Skeletal muscle tissue (tissue), 3 donors: ENCODE measurements at regions not wholly inside any gene's neighbourhood (a gene's known extent, or its start where the extent isn't known, plus 50 kb on each side); places are given as distances from the start of the nearest gene placed in this dataset.

Experiments
- H3K27ac ChIP-seq: one replicate; pipeline ENCODE4 v1.7.0; 2013; ENCODE audit warnings: mild to moderate bottlenecking, low read depth, low read length, inconsistent platforms
- H3K27me3 ChIP-seq, 3 donors: one replicate each; pipeline ENCODE4 v1.7.0; 2013; ENCODE audit warnings: low read length in 3 of 3; ENCODE audit not compliant: control insufficient read depth in 3 of 3, insufficient read depth in 3 of 3
- H3K36me3 ChIP-seq, 3 donors: one replicate each; pipeline ENCODE4 v1.7.0; 2013; ENCODE audit warnings: low read length in 3 of 3; ENCODE audit not compliant: control insufficient read depth in 3 of 3, insufficient read depth in 3 of 3
- H3K4me1 ChIP-seq, 3 donors: one replicate each; pipeline ENCODE4 v1.7.0; 2013; ENCODE audit warnings: low read length in 3 of 3, mild to moderate bottlenecking in 3 of 3; ENCODE audit not compliant: control insufficient read depth in 3 of 3, insufficient read depth in 3 of 3
- H3K4me3 ChIP-seq, 3 donors: one replicate each; pipeline ENCODE4 v1.7.0; 2013; ENCODE audit warnings: low read length in 3 of 3
- H3K9ac ChIP-seq, 3 donors: one replicate each; pipeline ENCODE4 v1.7.0; 2013; ENCODE audit warnings: low read length in 3 of 3, mild to moderate bottlenecking in 3 of 3, moderate library complexity in 2 of 3, low read depth in 1 of 3
- H3K9me3 ChIP-seq, 3 donors: one replicate each; pipeline ENCODE4 v1.7.0; 2013; ENCODE audit warnings: low read length in 3 of 3; ENCODE audit not compliant: control insufficient read depth in 3 of 3
- donor health status: Osteomylitis.

DNA sequence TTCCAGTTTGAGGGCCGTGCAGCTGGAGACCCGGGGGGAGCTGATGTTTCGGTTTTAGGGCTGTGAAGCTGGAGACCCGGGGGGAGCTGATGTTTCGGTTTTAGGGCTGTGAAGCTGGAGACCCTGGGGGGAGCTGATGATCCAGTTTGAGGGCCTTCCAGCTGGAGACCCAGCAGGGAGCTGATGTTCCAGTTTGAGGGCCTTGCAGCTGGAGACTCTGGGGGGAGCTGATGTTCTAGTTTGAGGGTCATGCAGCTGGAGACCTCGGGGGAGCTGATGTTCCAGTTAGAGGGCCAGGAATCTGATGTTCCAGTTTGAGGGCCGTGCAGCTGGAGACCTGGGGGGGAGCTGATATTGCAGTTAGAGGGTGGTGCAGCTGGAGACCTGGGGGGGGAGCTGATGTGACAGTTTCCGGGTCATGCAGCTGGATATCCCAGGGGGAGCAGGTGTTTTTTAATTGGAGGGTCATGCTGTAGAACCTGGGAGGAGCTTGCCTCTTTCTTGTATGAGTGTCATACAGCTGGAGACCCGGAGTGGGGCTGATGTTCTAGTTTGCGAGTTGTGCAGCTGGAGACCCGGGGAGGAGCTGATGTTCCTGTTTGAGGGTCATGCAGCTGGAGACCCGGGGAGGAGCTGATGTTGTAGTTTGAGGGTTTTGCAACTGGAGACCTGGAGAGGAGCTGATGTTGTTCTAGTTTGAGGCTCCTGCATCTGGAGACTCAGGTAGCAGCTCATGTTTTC lies 153.2 kb downstream of the RTP5 start:
- H3K9me3 ChIP-seq: no peaks in the 10 kb centered on the region
- no peak overlapping the region for H3K9ac ChIP-seq
- no peaks in the 10 kb centered on the region for H3K36me3 ChIP-seq
- no peak overlapping the region for H3K4me3 ChIP-seq
- no peaks in the 10 kb centered on the region for H3K4me1 ChIP-seq
- no peak overlapping the region for H3K27ac ChIP-seq
- peaks cover 21 to 44% (median 28%) of the 10 kb centered on the region in 3 donors for H3K27me3 ChIP-seq

DNA sequence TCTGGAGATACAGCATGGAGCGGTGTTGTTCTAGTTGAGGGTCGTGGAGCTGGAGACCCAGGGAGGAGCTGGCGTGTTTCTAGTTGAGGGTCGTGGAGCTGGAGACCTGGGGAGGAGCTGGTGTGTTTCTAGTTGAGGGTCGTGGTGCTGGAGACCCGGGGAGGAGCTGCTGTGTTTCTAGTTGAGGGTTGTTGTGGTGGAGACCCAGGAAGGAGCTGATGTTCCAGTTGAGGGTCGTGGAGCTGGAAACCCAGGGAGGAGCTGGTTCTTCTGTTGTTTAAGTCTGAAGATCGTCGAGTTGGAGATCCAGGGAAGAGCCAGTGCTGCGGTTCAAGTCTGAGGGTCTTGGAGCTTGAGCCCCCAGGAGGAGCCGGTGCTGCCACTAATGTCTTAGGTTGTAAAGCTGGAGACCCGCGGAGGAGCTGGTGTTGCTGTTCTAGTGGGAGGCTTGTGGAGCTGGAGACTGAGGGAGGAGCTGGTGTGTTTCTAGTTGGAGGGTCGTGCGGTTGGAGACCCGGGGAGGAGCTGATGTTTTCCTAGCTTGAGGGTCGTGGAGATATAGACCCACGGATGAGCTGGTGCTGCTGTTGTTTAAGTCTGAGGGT lies 155.3 kb downstream of the RTP5 start:
- H3K36me3 ChIP-seq: no peaks in the 10 kb centered on the region
- no peak overlapping the region for H3K9ac ChIP-seq
- H3K27me3 ChIP-seq: peaks cover 24 to 58% (median 40%) of the 10 kb centered on the region in 3 donors
- H3K4me3 ChIP-seq: no peak overlapping the region
- no peaks in the 10 kb centered on the region for H3K4me1 ChIP-seq
- peaks cover 0 to 2% (median 0%) of the 10 kb centered on the region in 3 donors for H3K9me3 ChIP-seq
- H3K27ac ChIP-seq: no peak overlapping the region

DNA sequence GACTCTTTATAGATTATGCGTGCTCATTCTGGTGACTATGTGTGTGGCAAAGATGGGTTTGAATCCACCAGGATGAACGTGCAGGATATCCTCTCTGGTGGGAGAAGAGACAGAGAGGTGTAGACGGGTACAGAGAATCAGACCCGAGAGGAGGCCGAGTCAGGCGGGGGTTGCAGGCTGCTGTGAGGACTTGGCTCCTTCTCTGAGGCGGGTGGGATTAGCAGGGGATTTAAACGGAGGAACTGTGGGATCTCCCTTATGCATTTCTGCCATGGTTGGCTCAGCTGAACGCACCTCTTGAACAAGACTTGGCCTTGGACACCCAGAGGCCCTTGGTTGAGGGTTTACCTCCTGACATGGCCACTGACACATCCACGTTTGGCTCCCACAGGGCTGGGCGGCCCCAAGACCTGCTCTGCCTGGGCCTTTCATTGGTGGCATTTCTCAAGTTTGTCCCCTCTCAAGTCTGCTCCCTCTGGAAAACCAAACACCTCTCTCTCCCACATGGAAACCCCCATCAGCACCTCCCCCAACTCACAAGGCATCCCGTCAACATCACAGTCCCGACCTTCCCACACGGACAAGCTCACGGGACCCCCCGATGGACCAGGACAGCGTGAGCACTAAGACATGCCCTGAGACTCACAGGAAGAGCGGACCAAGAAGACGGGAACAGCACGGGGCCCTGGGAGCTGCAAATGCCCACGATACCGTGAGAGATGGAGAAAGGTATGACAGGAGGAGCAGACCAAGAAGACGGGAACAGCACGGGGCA lies 158.3 kb downstream of the RTP5 start:
- H3K4me3 ChIP-seq: no peak overlapping the region
- no peaks in the 10 kb centered on the region for H3K4me1 ChIP-seq

DNA sequence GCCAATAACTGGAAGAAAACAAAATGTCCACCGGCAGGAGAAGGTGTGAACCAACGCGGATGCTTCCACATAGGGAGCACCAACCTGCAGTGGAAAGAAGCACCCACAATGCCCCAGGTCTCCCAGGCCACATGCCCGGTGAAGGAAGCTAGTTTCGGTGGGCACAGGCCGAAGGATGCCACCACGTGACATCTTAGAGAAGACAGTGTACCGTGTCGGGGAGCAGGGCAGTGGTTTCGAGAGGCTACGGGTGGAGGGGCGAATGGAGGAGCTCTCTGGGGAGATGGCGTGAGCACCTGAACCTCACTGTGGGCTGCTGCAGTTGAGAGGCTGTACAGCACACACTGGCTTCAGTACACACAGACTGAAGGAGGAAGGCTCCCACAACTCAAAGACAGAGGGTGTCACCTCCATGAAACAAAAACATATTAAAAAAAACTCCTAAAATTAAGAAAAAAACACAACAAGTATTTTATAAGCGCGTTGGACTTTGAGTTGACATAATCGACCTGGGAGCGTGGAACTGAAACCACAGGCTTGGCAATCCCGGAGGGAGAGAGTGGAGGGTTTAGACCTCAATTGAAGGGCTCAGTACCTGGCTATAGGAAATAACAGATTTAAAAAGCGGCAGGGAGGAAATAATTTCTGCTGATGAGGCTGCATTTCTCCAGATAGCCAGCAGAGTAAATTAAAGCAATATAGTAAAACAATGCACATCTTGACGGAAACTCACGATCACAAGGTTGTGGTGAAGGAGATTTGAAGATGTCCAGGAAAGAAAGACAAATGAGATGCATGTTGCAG lies 160.1 kb downstream of the RTP5 start:
- Histone ChIP-seq H3K9ac (no peak overlapping the region), H3K4me3 (no peak overlapping the region), H3K36me3 (no peaks in the 10 kb centered on the region), H3K4me1 (no peaks in the 10 kb centered on the region), H3K27me3 (peaks cover 19 to 58% (median 47%) of the 10 kb centered on the region in 3 donors), H3K9me3 (peaks cover 0 to 2% (median 0%) of the 10 kb centered on the region in 3 donors), H3K27ac (no peak overlapping the region)

More for the DNA sequence above, 158.3 kb downstream of the RTP5 start:
- no peak overlapping the region for H3K27ac ChIP-seq
- H3K9ac ChIP-seq: no peak overlapping the region
- peaks cover 22 to 69% (median 48%) of the 10 kb centered on the region in 3 donors for H3K27me3 ChIP-seq
- H3K9me3 ChIP-seq: peaks cover 0 to 2% (median 0%) of the 10 kb centered on the region in 3 donors
- no peaks in the 10 kb centered on the region for H3K36me3 ChIP-seq

DNA sequence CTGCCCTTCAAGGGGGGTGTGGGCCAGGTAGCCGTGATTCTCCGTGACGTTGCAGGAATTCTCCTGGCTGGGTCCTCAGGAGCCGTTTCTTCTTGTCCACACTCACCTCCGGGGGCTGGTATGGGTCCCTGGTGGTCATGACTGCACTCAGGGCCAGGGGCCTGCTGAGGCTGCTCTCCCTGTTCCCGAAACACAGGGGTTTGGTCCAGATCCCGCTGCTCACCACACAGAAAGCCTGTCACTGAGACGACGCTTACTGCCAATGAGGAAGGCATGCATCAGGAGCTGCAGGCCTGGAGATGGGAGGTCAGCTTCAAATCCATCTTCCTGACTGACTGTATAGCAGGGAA lies 160.7 kb downstream of the RTP5 start:
- H3K9me3 ChIP-seq: peaks cover 0 to 2% (median 0%) of the 10 kb centered on the region in 3 donors
- no peak overlapping the region for H3K9ac ChIP-seq
- peaks cover 13 to 53% (median 45%) of the 10 kb centered on the region in 3 donors for H3K27me3 ChIP-seq
- H3K4me1 ChIP-seq: no peaks in the 10 kb centered on the region
- no peak overlapping the region for H3K4me3 ChIP-seq
- H3K36me3 ChIP-seq: no peaks in the 10 kb centered on the region
- no peak overlapping the region for H3K27ac ChIP-seq

DNA sequence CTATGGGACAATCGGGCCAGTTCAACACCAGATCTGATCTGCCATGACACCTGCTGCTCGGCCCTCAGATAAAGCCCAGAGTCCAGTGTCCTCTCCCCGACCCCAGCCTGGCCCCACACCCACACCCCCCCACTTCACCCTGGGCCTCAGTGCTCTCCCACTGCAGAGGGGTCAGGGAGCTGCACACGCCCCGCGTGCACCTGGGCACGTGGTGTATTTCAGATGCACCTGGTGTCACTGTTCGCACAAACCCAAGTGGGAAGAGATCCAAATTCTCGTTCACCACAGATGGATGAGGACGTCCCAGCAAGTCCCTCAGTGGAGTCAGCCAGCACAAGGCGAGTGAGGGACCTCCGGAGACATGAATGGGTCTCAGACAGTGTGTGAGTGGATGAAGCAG lies 161.3 kb downstream of the RTP5 start:
- Histone ChIP-seq H3K4me1 (no peaks in the 10 kb centered on the region), H3K9ac (no peak overlapping the region), H3K4me3 (no peak overlapping the region), H3K27me3 (peaks cover 12 to 57% (median 43%) of the 10 kb centered on the region in 3 donors), H3K9me3 (peaks cover 0 to 2% (median 0%) of the 10 kb centered on the region in 3 donors), H3K27ac (no peak overlapping the region), H3K36me3 (no peaks in the 10 kb centered on the region)

DNA sequence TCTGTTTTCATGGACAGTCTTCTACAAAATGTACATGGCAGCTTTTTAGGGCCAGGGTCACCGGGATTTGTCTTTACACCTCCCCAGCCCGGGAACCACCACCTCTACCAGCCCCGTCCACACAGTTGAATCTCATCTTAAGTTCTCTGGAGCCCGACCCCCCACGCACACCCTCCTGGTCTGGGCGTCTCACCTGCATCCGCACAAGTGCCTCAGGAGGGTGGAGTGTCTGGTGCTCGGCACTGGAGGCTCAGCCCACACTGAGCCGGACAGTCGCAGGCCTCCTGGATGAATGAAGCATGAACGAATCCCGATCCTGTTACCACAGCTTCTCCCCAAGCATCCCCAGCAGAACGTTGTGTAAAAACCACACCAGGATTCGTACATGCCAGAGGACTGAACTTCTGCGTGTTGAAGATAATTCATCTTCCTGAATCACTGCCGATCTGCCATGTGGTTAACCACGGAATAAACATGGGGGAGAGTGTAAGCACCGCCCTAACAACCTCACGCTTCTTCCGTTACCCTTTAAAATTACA lies 162.0 kb downstream of the RTP5 start:
- no peak overlapping the region for H3K4me3 ChIP-seq
- no peaks in the 10 kb centered on the region for H3K36me3 ChIP-seq
- H3K4me1 ChIP-seq: no peaks in the 10 kb centered on the region
- H3K27me3 ChIP-seq: peaks cover 19 to 60% (median 50%) of the 10 kb centered on the region in 3 donors
- peaks cover 0 to 2% (median 0%) of the 10 kb centered on the region in 3 donors for H3K9me3 ChIP-seq
- H3K9ac ChIP-seq: no peak overlapping the region
- no peak overlapping the region for H3K27ac ChIP-seq

DNA sequence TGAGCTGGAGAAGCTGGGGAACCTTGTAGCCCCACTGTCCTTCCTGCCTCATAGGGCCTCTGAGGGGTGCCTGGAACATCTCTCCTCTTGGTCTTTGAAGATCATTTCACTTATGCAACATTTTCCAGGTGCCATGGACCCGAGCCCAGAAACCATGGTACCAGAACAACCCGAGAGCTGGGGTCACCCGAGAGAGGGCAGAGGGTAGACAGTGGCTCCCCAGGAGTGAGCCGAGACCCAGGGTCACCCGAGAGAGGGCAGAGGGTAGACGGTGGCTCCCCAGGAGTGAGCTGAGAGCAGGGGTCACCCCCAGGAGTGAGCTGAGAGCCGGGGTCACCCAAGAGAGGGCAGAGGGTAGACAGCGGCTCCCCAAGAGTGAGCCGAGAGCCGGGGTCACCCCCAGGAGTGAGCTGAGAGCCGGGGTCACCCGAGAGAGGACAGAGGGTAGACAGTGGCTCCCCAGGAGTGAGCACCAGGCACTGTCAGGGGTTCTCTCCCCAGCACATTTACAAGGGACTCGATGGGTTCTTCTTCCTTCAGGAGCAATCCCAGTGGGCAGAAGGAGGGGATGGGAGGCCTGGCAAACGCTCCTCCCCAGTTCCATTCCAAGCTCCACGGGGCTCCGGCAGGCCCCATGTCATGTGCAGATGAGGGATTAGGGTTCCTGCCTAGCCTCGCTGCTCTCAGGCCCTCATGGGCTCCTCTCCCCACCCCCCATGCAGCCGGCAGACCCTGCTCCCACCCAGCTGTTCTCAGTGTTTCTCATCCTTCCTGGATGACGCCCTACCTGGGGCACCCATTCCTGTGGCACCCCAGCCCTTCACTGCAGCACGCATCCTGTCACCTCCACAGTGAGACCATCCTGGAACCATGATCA lies 163.5 kb downstream of the RTP5 start:
- Histone ChIP-seq H3K36me3 (no peaks in the 10 kb centered on the region), H3K4me1 (no peaks in the 10 kb centered on the region), H3K27me3 (peaks cover 21 to 58% (median 56%) of the 10 kb centered on the region in 3 donors)

DNA sequence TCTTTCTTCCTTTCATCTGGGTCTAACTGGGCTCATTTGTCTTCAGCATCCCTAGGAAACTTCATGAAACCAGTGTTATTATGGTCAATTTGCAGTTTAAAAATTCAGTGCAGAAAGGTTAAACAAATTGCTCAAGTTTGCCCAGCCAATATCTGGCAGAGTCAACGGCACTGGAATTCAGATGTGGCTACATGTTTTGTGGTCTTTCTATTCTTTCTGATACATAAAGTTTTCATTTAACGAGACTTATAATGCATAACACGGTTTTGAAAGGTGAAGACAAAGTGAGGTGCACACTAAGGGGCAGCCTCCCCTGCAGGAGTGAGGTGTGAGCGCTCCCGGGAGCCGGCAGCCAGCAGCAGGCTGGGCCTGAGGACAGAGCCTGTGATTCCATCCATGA lies 164.6 kb downstream of the RTP5 start:
- Histone ChIP-seq H3K27me3 (peaks cover 26 to 62% (median 60%) of the 10 kb centered on the region in 3 donors), H3K9me3 (peaks cover 0 to 2% (median 0%) of the 10 kb centered on the region in 3 donors), H3K36me3 (no peaks in the 10 kb centered on the region), H3K4me1 (no peaks in the 10 kb centered on the region), H3K27ac (no peak overlapping the region), H3K9ac (no peak overlapping the region), H3K4me3 (no peak overlapping the region)

More for the DNA sequence above, 163.5 kb downstream of the RTP5 start:
- Histone ChIP-seq H3K9me3 (peaks cover 0 to 2% (median 0%) of the 10 kb centered on the region in 3 donors), H3K4me3 (no peak overlapping the region), H3K9ac (no peak overlapping the region), H3K27ac (no peak overlapping the region)
